GM12865 (cell line): ENCODE measurements at regions not wholly inside any gene's neighbourhood (a gene's known extent, or its start where the extent isn't known, plus 50 kb on each side); places are given as distances from the start of the nearest gene placed in this dataset.
A peak's percentile ranks its signal among the peaks of the same experiment; 100 is the strongest.

Experiments used
- DNase-seq: peaks from one replicate; pipeline ENCODE4 v3.0.0; 2010; ENCODE audit warnings: low read depth
- H3K4me3 ChIP-seq: 2 replicates; pipeline ENCODE4 v1.5.1; 2011; ENCODE audit warnings: mild to moderate bottlenecking, low read depth, low read length, control low read depth
- TF ChIP-seq, protein P1 (sequence below): IDR thresholded peaks from 2 replicates; pipeline ENCODE4 v1.5.1; 2011; ENCODE audit warnings: low read length, control low read depth, low read depth, inconsistent platforms; ENCODE audit not compliant: insufficient read depth; ENCODE audit errors: missing control alignments

DNA sequence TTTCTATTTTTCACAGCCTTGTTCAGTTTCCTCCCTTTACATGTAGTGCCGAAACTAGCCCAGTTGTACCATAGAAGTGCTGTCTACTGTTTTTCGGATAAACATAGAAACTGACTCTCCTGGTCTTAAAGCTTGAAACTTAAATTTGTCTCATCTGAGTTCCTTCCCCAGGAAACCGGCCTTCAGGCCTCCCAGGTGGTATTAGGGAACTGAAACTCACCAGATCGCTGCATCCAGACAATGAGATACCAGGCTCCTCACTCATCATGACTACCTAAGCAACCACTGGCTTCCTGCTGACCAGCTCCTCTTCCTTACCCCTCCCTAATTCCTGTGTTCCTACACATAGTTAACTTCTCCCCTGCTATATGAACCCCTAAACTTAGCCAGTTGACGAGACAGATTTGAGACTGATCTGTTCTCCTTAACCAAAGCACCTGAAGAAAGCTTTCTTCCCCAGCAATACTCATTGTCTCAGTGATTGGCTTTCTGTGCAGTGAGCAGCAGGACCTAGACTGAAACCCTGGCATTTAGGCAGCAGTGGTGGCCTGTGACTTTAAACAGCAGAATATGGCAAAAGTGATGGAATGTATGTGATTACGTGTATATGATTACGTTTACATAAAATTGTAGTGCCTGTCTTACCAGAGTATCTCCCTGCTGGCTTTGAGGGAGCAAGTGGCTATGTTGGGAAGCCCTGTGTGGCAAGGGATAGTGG, 959.1 kb upstream of the LCORL start:
- TF ChIP-seq, protein P1, sequence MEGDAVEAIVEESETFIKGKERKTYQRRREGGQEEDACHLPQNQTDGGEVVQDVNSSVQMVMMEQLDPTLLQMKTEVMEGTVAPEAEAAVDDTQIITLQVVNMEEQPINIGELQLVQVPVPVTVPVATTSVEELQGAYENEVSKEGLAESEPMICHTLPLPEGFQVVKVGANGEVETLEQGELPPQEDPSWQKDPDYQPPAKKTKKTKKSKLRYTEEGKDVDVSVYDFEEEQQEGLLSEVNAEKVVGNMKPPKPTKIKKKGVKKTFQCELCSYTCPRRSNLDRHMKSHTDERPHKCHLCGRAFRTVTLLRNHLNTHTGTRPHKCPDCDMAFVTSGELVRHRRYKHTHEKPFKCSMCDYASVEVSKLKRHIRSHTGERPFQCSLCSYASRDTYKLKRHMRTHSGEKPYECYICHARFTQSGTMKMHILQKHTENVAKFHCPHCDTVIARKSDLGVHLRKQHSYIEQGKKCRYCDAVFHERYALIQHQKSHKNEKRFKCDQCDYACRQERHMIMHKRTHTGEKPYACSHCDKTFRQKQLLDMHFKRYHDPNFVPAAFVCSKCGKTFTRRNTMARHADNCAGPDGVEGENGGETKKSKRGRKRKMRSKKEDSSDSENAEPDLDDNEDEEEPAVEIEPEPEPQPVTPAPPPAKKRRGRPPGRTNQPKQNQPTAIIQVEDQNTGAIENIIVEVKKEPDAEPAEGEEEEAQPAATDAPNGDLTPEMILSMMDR = no peak
- peak; percentile 79 for DNase-seq
- H3K4me3 ChIP-seq = no peak overlapping the region

DNA sequence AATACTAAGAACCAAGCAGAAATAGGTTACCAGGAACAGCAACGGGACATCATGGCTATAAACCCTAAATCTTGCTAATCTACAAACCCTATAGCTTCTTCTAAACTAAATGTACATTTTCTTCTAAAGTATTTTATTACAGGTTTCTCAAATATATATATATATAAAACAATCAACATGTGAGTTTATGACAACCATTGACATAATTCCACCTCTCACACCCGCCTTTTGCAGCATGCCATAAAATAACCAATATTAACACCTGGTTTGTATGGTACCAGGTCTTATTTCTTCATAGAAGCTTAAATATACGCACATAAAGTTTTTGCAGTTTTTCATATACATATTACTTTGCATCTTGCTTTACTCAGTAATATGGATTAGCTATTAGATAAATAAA, 955.3 kb upstream of the LCORL start:
- H3K4me3 ChIP-seq = no peak overlapping the region
- TF ChIP-seq, protein P1 = no peak
- no peak for DNase-seq

DNA sequence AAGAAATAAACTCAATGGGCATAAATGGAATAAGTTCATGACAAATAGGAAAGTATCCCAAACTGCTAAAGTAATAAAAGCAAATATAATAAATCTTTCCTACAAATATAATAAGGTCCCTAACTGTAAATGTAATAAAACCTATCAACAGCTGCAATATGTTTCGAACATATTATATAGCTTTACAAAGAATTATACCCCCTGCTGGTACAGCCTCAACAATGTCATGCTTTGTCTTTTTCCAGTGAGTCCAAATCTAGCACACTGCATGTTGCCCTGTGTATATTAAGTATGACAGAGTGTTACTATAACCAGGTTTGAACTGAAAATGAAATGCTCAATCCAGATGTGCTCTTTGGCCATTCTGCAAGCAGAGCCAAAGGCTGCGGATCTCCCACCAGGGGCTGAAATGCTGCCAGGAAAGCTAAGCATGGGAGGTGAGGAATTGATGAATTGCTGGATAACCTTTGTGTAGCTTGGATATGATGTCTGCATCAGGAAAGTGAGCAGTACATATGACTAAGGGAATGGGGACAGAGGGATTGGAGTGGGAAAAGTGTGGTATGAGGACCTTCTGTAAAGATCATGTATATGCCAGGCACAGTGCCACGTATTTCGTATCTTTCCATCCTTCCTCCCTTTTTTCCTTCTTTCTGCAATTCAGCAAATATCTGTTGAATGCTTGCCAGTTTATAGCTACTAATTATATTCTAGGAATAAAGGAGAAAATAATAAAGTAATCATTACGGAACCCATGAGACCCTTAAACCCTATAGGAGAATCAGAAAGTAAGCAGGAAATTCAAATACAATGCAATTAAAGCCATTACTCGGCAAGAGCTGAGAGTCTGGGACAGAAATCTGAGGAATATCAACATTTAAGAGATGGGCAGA, 954.6 kb upstream of the LCORL start:
- no peak overlapping the region for H3K4me3 ChIP-seq
- no peak for DNase-seq
- TF ChIP-seq, protein P1 = no peak

DNA sequence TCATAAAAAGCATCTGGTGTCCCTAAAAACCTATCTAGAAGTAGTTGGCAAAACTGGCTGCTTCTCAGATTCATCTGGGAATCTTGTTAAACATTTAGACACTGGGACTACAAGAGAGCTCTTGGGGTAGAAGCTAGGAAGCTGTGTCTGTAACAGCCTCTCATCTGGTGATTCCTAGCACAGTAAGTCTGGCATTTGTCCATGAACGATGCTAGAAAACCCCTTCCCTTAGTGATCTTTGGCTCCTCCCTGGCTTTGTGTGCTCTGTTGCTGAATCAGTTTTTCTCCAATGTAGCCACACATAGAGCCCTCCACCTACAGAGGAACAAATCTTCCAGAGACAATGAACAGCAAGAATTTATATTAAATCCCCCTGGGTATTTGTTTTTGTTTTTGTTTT, 951.7 kb upstream of the LCORL start:
- TF ChIP-seq, protein P1 = no peak
- no peak for DNase-seq
- H3K4me3 ChIP-seq = no peak overlapping the region

DNA sequence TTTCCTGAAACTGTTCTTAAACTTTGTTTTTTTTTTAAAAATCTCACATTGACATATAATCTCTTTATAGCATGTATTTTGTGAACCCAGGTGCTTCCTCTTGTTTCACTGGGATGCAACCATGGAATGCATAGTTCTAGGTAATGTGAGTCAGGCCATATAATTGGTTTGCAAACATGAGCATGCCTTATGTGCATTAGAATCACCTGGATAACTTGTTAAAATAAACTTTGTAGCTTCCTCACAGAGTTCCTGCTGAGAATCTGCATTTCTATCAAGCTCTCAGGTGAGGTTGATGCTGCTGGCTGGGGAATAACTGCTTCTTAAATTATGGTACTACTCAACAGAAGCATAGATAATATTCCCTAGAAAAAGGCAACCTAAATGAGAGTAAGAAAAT, 940.3 kb upstream of the LCORL start:
- H3K4me3 ChIP-seq = no peak overlapping the region
- DNase-seq = no peak

DNA sequence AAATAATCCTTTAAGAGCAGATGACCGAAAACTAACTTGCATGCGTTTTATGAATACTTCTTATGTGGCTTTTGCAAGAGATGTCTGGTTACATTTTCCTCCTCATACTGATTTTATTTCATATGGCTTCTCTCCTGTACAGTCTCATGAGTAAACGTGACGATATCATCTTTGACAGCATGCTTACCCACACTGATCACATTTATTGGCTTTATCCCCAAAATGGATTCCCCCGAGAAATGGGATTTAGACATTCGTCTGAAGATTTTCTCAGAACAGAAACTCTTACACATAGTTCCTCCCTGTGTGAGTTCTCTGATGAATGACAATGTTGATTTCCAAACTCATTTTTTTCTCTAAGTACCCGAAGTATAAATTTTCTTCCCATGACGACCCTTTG, 939.7 kb upstream of the LCORL start:
- no peak overlapping the region for H3K4me3 ChIP-seq
- TF ChIP-seq, protein P1 = no peak
- no peak for DNase-seq

More for the DNA sequence above, 940.3 kb upstream of the LCORL start:
- TF ChIP-seq, protein P1 = no peak

DNA sequence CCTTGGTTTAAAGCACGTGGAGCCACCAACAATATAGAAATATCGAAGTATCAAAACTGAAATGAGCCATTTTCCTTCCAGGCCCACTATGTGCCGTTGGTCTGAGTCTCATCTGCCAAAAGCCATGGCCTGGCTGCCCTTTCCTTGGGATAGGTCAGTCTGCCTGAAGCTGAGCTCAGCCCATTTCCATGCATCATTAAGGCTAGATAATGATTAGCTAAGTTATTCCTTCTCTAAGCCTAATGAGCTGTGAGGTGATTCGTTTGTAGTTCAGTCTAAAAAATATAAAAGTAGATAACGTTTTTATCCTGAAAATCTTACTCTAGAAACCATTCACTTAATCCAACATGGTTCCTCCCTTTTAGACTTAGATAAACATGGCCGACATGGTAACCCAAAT, 936.2 kb upstream of the LCORL start:
- DNase-seq = no peak
- TF ChIP-seq, protein P1 = no peak
- no peak overlapping the region for H3K4me3 ChIP-seq
